SK-N-SH (cell line): ENCODE measurements at regions not wholly inside any gene's neighbourhood (a gene's known extent, or its start where the extent isn't known, plus 50 kb on each side); places are given as distances from the start of the nearest gene placed in this dataset.

Experiments used
- ELF1 ChIP-seq: IDR thresholded peaks from 2 replicates; pipeline ENCODE4 v1.4.0; 2012
- EZH2phosphoT487 ChIP-seq: fragments of 200-600 bp; sonication (generic); IDR thresholded peaks from 2 replicates; pipeline ENCODE4 v1.6.1; 2017; ENCODE audit warnings: low read depth, mixed run types, mild to moderate bottlenecking, antibody characterized with exemption, moderate library complexity, borderline replicate concordance
- POLR2AphosphoS5 ChIP-seq: IDR thresholded peaks from 2 replicates; pipeline ENCODE4 v1.6.1; 2012; ENCODE audit warnings: low read depth, low read length
- RAD21 ChIP-seq: IDR thresholded peaks from 2 replicates; pipeline ENCODE4 v1.6.1; 2012; ENCODE audit warnings: mild to moderate bottlenecking, low read length
- TCF12 ChIP-seq: IDR thresholded peaks from 2 replicates; pipeline ENCODE4 v1.4.0; 2012
- TF ChIP-seq, protein P1 (sequence below): fragments of 200-600 bp; sonication (generic); IDR thresholded peaks from 2 replicates; pipeline ENCODE4 v1.6.1; 2017; ENCODE audit warnings: antibody characterized with exemption, mild to moderate bottlenecking, moderate library complexity
- TF ChIP-seq, protein P2 (sequence below): IDR thresholded peaks from 2 replicates; pipeline ENCODE4 v1.4.0; 2012; ENCODE audit warnings: low read depth, borderline replicate concordance
- TF ChIP-seq, protein P3 (sequence below): IDR thresholded peaks from 2 replicates; pipeline ENCODE4 v1.4.0; 2012; ENCODE audit warnings: low read depth
- TF ChIP-seq, protein P4 (sequence below): fragments of 150-350 bp; IDR thresholded peaks from 2 replicates; pipeline ENCODE4 v1.6.1; 2016; ENCODE audit warnings: mild to moderate bottlenecking, low read depth, low read length

DNA sequence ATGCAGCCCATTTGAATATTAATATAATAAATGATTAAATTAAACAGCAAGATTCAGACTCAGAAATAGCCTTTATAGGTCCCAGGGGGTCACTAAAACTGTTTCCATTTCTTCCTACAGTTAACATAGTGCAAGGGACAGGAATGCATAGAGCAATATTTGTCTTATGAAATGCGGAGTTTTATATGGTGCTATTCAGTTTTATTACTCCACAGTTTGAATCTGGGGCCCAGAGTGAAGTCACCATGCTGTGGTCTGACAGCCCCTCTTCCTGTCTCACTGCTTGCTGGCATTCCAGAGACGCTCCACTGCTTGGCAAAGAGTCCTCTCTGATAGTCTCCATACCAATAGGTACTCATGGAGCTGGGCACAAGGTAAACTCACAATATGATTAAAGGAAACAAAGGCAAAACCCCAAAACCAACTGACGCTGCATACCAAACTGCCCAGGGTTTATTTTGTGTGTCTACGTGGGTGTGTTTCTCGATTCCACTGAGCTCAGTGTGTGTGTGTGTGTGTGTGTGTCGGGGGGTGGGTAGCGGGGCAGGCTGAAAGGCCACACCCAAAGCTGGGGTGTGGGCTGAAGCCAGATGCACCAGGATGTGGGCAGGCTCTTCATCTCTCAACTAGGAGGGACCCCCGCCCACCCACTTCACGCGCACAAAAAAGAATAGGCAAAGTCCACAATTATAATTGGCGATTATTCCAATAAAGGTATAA is 277.9 kb downstream of the TSHZ3 start:
- no peak for TF ChIP-seq POLR2AphosphoS5
- TF ChIP-seq, protein P1, sequence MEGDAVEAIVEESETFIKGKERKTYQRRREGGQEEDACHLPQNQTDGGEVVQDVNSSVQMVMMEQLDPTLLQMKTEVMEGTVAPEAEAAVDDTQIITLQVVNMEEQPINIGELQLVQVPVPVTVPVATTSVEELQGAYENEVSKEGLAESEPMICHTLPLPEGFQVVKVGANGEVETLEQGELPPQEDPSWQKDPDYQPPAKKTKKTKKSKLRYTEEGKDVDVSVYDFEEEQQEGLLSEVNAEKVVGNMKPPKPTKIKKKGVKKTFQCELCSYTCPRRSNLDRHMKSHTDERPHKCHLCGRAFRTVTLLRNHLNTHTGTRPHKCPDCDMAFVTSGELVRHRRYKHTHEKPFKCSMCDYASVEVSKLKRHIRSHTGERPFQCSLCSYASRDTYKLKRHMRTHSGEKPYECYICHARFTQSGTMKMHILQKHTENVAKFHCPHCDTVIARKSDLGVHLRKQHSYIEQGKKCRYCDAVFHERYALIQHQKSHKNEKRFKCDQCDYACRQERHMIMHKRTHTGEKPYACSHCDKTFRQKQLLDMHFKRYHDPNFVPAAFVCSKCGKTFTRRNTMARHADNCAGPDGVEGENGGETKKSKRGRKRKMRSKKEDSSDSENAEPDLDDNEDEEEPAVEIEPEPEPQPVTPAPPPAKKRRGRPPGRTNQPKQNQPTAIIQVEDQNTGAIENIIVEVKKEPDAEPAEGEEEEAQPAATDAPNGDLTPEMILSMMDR: no peak
- TF ChIP-seq, protein P2, sequence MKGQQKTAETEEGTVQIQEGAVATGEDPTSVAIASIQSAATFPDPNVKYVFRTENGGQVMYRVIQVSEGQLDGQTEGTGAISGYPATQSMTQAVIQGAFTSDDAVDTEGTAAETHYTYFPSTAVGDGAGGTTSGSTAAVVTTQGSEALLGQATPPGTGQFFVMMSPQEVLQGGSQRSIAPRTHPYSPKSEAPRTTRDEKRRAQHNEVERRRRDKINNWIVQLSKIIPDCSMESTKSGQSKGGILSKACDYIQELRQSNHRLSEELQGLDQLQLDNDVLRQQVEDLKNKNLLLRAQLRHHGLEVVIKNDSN: no peak
- TF ChIP-seq EZH2phosphoT487: no peak
- no peak for TF ChIP-seq RAD21
- no peak for TF ChIP-seq TCF12
- no peak for TF ChIP-seq ELF1
- TF ChIP-seq, protein P3, sequence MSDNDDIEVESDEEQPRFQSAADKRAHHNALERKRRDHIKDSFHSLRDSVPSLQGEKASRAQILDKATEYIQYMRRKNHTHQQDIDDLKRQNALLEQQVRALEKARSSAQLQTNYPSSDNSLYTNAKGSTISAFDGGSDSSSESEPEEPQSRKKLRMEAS: no peak
- TF ChIP-seq, protein P4, sequence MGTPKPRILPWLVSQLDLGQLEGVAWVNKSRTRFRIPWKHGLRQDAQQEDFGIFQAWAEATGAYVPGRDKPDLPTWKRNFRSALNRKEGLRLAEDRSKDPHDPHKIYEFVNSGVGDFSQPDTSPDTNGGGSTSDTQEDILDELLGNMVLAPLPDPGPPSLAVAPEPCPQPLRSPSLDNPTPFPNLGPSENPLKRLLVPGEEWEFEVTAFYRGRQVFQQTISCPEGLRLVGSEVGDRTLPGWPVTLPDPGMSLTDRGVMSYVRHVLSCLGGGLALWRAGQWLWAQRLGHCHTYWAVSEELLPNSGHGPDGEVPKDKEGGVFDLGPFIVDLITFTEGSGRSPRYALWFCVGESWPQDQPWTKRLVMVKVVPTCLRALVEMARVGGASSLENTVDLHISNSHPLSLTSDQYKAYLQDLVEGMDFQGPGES: no peak
